ENCODE measurements at regions not wholly inside any gene's neighbourhood (a gene's known extent, or its start where the extent isn't known, plus 50 kb on each side); places are given as distances from the start of the nearest gene placed in this dataset.
"Not testable (repeated sequence)": the region's sequence is repeated elsewhere in the genome, so short reads cannot be mapped to it uniquely, and the experiment has no call there.

GRCh38 chr21:28011970-28012369 lies 980.7 kb downstream of the LTN1 start:
- TF ChIP-seq CTCF (IDR thresholded peaks at IDR 0.05; ENCODE audit: insufficient read depth, low read length, poor library complexity, severe bottlenecking); EZH2phosphoT487 (conservative IDR thresholded peaks at IDR 0.05; ENCODE audit: low read length): not testable (repeated sequence)
